ENCODE measurements at regions not wholly inside any gene's neighbourhood (a gene's known extent, or its start where the extent isn't known, plus 50 kb on each side); places are given as distances from the start of the nearest gene placed in this dataset.
"Not testable (repeated sequence)": the region's sequence is repeated elsewhere in the genome, so short reads cannot be mapped to it uniquely, and the experiment has no call there.

- no peak for TF ChIP-seq PREB (CRISPR knock-in tag; IDR thresholded peaks at IDR 0.05; ENCODE audit: borderline replicate concordance)
- no peak for TF ChIP-seq ZNF425 (CRISPR knock-in tag; conservative IDR thresholded peaks at IDR 0.05)
Observed at GRCh38 chr6:11460001-11460668, 77.4 kb upstream of the TMEM170B start (continued).

DNA sequence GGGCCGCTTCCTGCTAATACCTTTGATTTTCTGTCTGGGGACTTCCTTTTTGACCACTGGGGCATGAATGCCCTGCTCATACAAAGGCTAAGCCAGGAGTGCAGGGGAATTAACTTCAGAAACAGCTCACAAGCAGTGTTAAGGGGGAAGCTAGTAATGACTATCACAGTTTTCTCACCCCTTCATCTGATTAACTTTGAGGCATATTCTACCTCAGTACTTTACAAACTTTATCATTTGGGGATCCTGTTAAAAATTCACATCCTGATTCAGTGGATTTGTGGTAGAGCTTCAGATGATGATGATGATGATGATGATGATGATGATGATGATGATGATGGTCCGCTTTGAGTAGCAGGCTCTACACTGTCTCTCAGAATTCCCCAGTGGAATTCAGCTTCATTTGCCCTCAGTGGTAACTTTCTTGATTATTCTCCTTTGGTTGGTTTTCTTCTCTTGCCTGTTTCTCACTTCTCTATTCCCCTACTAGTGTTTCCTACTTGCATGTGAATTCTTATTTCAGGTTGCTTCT is 78.4 kb upstream of the TMEM170B start:
- Mint-ChIP-seq H3K4me1 (0 out of 2 replicates have a peak, but pooled peaks cover 3% of the 10 kb centered on the region), H3K4me3 (no peak overlapping the region)
- CTCF ChIA-PET, result interaction anchor here (1.2 kb wide), 1 partner anchor 315 kb away, joined by 4 read pairs; no protein-coding TSS in a partner anchor

GRCh38 chr6:11458509-11458908 is 79.0 kb upstream of the TMEM170B start:
- ChIA-PET POLR2A (no interaction called here), CTCF (no interaction called here)
- no peaks in the 10 kb centered on the region for H3K36me3 Mint-ChIP-seq
- H3K4me3 Mint-ChIP-seq, result no peak overlapping the region
- no peak for ATAC-seq
- peaks cover 6% of the 10 kb centered on the region for H3K9me3 Mint-ChIP-seq
- TF ChIP-seq NFYB (CRISPR knock-in tag; conservative IDR thresholded peaks at IDR 0.05; ENCODE audit: low read depth) (no peak), ZNF425 (CRISPR knock-in tag; conservative IDR thresholded peaks at IDR 0.05) (no peak), KAT7 (CRISPR knock-in tag; IDR thresholded peaks at IDR 0.05; ENCODE audit: borderline replicate concordance) (no peak), TCF7 (CRISPR knock-in tag; IDR thresholded peaks at IDR 0.05; ENCODE audit: low read depth) (no peak), MYBL2 (CRISPR knock-in tag; IDR thresholded peaks at IDR 0.05) (no peak), FOXK1 (CRISPR knock-in tag; IDR thresholded peaks at IDR 0.05) (no peak), ZNF512 (CRISPR knock-in tag; IDR thresholded peaks at IDR 0.05; ENCODE audit: borderline replicate concordance) (no peak), PRRX2 (CRISPR knock-in tag; IDR thresholded peaks at IDR 0.05) (no peak), SMAD4 (CRISPR knock-in tag; IDR thresholded peaks at IDR 0.05) (no peak)
- TF ChIP-seq, protein P1, sequence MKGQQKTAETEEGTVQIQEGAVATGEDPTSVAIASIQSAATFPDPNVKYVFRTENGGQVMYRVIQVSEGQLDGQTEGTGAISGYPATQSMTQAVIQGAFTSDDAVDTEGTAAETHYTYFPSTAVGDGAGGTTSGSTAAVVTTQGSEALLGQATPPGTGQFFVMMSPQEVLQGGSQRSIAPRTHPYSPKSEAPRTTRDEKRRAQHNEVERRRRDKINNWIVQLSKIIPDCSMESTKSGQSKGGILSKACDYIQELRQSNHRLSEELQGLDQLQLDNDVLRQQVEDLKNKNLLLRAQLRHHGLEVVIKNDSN (CRISPR knock-in tag; IDR thresholded peaks at IDR 0.05), result no peak
- TF ChIP-seq, protein P2, sequence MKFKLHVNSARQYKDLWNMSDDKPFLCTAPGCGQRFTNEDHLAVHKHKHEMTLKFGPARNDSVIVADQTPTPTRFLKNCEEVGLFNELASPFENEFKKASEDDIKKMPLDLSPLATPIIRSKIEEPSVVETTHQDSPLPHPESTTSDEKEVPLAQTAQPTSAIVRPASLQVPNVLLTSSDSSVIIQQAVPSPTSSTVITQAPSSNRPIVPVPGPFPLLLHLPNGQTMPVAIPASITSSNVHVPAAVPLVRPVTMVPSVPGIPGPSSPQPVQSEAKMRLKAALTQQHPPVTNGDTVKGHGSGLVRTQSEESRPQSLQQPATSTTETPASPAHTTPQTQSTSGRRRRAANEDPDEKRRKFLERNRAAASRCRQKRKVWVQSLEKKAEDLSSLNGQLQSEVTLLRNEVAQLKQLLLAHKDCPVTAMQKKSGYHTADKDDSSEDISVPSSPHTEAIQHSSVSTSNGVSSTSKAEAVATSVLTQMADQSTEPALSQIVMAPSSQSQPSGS (CRISPR knock-in tag; IDR thresholded peaks at IDR 0.05; ENCODE audit: borderline replicate concordance, low read depth), result no peak
- no peak overlapping the region for H3K27ac Mint-ChIP-seq
- no peak for DNase-seq (ENCODE audit: low spot score)
- no peaks in the 10 kb centered on the region; the same call in 1 of the 2 replicates for H3K27me3 Mint-ChIP-seq (ENCODE audit: low read depth)
- H3K4me1 Mint-ChIP-seq, result 0 out of 2 replicates have a peak, but pooled peaks cover 3% of the 10 kb centered on the region

More for the DNA sequence above, 78.4 kb upstream of the TMEM170B start:
- DNase-seq (ENCODE audit: low spot score) (no peak), ATAC-seq (no peak)
- POLR2A ChIA-PET, result no interaction called here
- H3K9me3 Mint-ChIP-seq, result peaks cover 10% of the 10 kb centered on the region
- H3K27me3 Mint-ChIP-seq (ENCODE audit: low read depth), result no peaks in the 10 kb centered on the region; the same call in 1 of the 2 replicates
- H3K27ac Mint-ChIP-seq, result no peak overlapping the region
- H3K36me3 Mint-ChIP-seq, result no peaks in the 10 kb centered on the region
- TF ChIP-seq, protein P3, sequence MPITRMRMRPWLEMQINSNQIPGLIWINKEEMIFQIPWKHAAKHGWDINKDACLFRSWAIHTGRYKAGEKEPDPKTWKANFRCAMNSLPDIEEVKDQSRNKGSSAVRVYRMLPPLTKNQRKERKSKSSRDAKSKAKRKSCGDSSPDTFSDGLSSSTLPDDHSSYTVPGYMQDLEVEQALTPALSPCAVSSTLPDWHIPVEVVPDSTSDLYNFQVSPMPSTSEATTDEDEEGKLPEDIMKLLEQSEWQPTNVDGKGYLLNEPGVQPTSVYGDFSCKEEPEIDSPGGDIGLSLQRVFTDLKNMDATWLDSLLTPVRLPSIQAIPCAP (CRISPR knock-in tag; IDR thresholded peaks at IDR 0.05), result no peak
- TF ChIP-seq SOX15 (CRISPR knock-in tag; IDR thresholded peaks at IDR 0.05), result no peak

GRCh38 chr6:11457422-11457821 is 80.1 kb upstream of the TMEM170B start:
- CTCF ChIA-PET; H3K4me3 Mint-ChIP-seq; DNase-seq (ENCODE audit: low spot score); H3K4me1 Mint-ChIP-seq; H3K27ac Mint-ChIP-seq; H3K27me3 Mint-ChIP-seq (ENCODE audit: low read depth); POLR2A ChIA-PET; H3K9me3 Mint-ChIP-seq; H3K36me3 Mint-ChIP-seq; ATAC-seq: not testable (repeated sequence)

GRCh38 chr6:11452106-11452505 is 85.4 kb upstream of the TMEM170B start:
- CTCF ChIA-PET; H3K4me3 Mint-ChIP-seq; H3K27me3 Mint-ChIP-seq (ENCODE audit: low read depth); POLR2A ChIA-PET; H3K36me3 Mint-ChIP-seq; H3K27ac Mint-ChIP-seq; H3K4me1 Mint-ChIP-seq: not testable (repeated sequence)
- ATAC-seq (peak; percentile 56), DNase-seq (ENCODE audit: low spot score) (peak; percentile 17)
- peaks cover 10% of the 10 kb centered on the region for H3K9me3 Mint-ChIP-seq

All from WTC11 (cell line).